ENCODE measurements at regions not wholly inside any gene's neighbourhood (a gene's known extent, or its start where the extent isn't known, plus 50 kb on each side); places are given as distances from the start of the nearest gene placed in this dataset.

GRCh38 chr20:19889011-19889953 lies 127.9 kb upstream of the NAA20 start:
- no peaks in the 10 kb centered on the region for H3K9me3 Mint-ChIP-seq
- no peak overlapping the region for H3K4me3 Mint-ChIP-seq
- no peak overlapping the region for H3K27ac Mint-ChIP-seq
- no peaks in the 10 kb centered on the region for H3K36me3 Mint-ChIP-seq
- H3K4me1 Mint-ChIP-seq = no peaks in the 10 kb centered on the region
- peaks cover 17% of the 10 kb centered on the region for H3K27me3 Mint-ChIP-seq

- H3K4me1 Mint-ChIP-seq = no peaks in the 10 kb centered on the region
- H3K4me3 Mint-ChIP-seq = no peak overlapping the region
- H3K36me3 Mint-ChIP-seq = no peaks in the 10 kb centered on the region
- no peaks in the 10 kb centered on the region for H3K9me3 Mint-ChIP-seq
- H3K27ac Mint-ChIP-seq = no peak overlapping the region
- peaks cover 17% of the 10 kb centered on the region for H3K27me3 Mint-ChIP-seq
These were observed 126.6 kb upstream of the NAA20 start for GRCh38 chr20:19890445-19891051.

GRCh38 chr20:19893356-19893755 lies 123.8 kb upstream of the NAA20 start:
- Mint-ChIP-seq H3K27ac (no peak overlapping the region), H3K9me3 (no peaks in the 10 kb centered on the region), H3K36me3 (no peaks in the 10 kb centered on the region), H3K4me3 (no peak overlapping the region), H3K4me1 (no peaks in the 10 kb centered on the region), H3K27me3 (peaks cover 16% of the 10 kb centered on the region)

- Mint-ChIP-seq H3K4me3 (no peak overlapping the region), H3K27me3 (peaks cover 8% of the 10 kb centered on the region)
These were observed 121.4 kb upstream of the NAA20 start for GRCh38 chr20:19895761-19896160.

GRCh38 chr20:19897891-19898290 lies 119.3 kb upstream of the NAA20 start:
- Mint-ChIP-seq H3K4me3 (no peak overlapping the region), H3K27ac (no peak overlapping the region), H3K27me3 (peaks cover 6% of the 10 kb centered on the region), H3K4me1 (no peaks in the 10 kb centered on the region), H3K9me3 (peaks cover 7% of the 10 kb centered on the region), H3K36me3 (no peaks in the 10 kb centered on the region)

More at GRCh38 chr20:19895761-19896160, 121.4 kb upstream of the NAA20 start:
- Mint-ChIP-seq H3K9me3 (peaks cover 7% of the 10 kb centered on the region), H3K27ac (no peak overlapping the region), H3K4me1 (no peaks in the 10 kb centered on the region), H3K36me3 (no peaks in the 10 kb centered on the region)

GRCh38 chr20:19901226-19901625 lies 115.9 kb upstream of the NAA20 start:
- Mint-ChIP-seq H3K9me3 (peaks cover 7% of the 10 kb centered on the region), H3K36me3 (no peaks in the 10 kb centered on the region), H3K4me3 (no peak overlapping the region), H3K27me3 (peaks cover 4% of the 10 kb centered on the region), H3K4me1 (no peaks in the 10 kb centered on the region), H3K27ac (no peak overlapping the region)

GRCh38 chr20:19903168-19903811 lies 113.9 kb upstream of the NAA20 start:
- Mint-ChIP-seq H3K36me3 (no peaks in the 10 kb centered on the region), H3K27me3 (peaks cover 2% of the 10 kb centered on the region), H3K9me3 (peaks cover 7% of the 10 kb centered on the region), H3K27ac (no peak overlapping the region), H3K4me3 (no peak overlapping the region), H3K4me1 (no peaks in the 10 kb centered on the region)

GRCh38 chr20:19907326-19908056 lies 109.7 kb upstream of the NAA20 start:
- Mint-ChIP-seq H3K36me3 (no peaks in the 10 kb centered on the region), H3K4me1 (no peaks in the 10 kb centered on the region), H3K9me3 (no peaks in the 10 kb centered on the region), H3K4me3 (no peak overlapping the region), H3K27me3 (no peaks in the 10 kb centered on the region), H3K27ac (no peak overlapping the region)

GRCh38 chr20:19908576-19908975 lies 108.6 kb upstream of the NAA20 start:
- Mint-ChIP-seq H3K4me3 (no peak overlapping the region), H3K27ac (no peak overlapping the region), H3K9me3 (no peaks in the 10 kb centered on the region), H3K36me3 (no peaks in the 10 kb centered on the region), H3K27me3 (no peaks in the 10 kb centered on the region), H3K4me1 (no peaks in the 10 kb centered on the region)

GRCh38 chr20:19909725-19910124 lies 107.4 kb upstream of the NAA20 start:
- Mint-ChIP-seq H3K4me1 (no peaks in the 10 kb centered on the region), H3K9me3 (no peaks in the 10 kb centered on the region), H3K4me3 (no peak overlapping the region), H3K27me3 (peaks cover 4% of the 10 kb centered on the region), H3K36me3 (no peaks in the 10 kb centered on the region), H3K27ac (no peak overlapping the region)

- no peaks in the 10 kb centered on the region for H3K4me1 Mint-ChIP-seq
- no peaks in the 10 kb centered on the region for H3K36me3 Mint-ChIP-seq
- H3K27me3 Mint-ChIP-seq = peaks cover 10% of the 10 kb centered on the region
These were observed 105.3 kb upstream of the NAA20 start for GRCh38 chr20:19911810-19912382.

GRCh38 chr20:19913349-19913748 lies 103.8 kb upstream of the NAA20 start:
- no peak overlapping the region for H3K4me3 Mint-ChIP-seq
- no peaks in the 10 kb centered on the region for H3K36me3 Mint-ChIP-seq
- H3K4me1 Mint-ChIP-seq = no peaks in the 10 kb centered on the region
- H3K27ac Mint-ChIP-seq = no peak overlapping the region
- peaks cover 10% of the 10 kb centered on the region for H3K27me3 Mint-ChIP-seq
- H3K9me3 Mint-ChIP-seq = no peaks in the 10 kb centered on the region

More at GRCh38 chr20:19911810-19912382, 105.3 kb upstream of the NAA20 start:
- Mint-ChIP-seq H3K4me3 (no peak overlapping the region), H3K27ac (no peak overlapping the region), H3K9me3 (no peaks in the 10 kb centered on the region)

- Mint-ChIP-seq H3K9me3 (no peaks in the 10 kb centered on the region), H3K4me3 (no peak overlapping the region), H3K36me3 (no peaks in the 10 kb centered on the region), H3K4me1 (no peaks in the 10 kb centered on the region), H3K27ac (no peak overlapping the region), H3K27me3 (peaks cover 10% of the 10 kb centered on the region)
These were observed 103.1 kb upstream of the NAA20 start for GRCh38 chr20:19913927-19914614.

- no peaks in the 10 kb centered on the region for H3K4me1 Mint-ChIP-seq
- H3K9me3 Mint-ChIP-seq = no peaks in the 10 kb centered on the region
- no peak overlapping the region for H3K27ac Mint-ChIP-seq
- H3K36me3 Mint-ChIP-seq = no peaks in the 10 kb centered on the region
- peaks cover 10% of the 10 kb centered on the region for H3K27me3 Mint-ChIP-seq
- H3K4me3 Mint-ChIP-seq = no peak overlapping the region
These were observed 101.9 kb upstream of the NAA20 start for GRCh38 chr20:19915111-19915798.

All from activated naive CD4-positive, alpha-beta T cell treated with anti-CD3 and anti-CD28 coated beads, Interleukin-2, amount 50 U/mL, for 24 hours (primary cell).